NCI-H2196 treated with DMSO at 0.1 percent for 48 hours (cell line): ENCODE measurements at regions not wholly inside any gene's neighbourhood (a gene's known extent, or its start where the extent isn't known, plus 50 kb on each side); places are given as distances from the start of the nearest gene placed in this dataset.

Experiments
- DNase-seq: peaks from one replicate; lab custom pipeline; 2025; ENCODE audit not compliant: unreplicated experiment; lab: John Stamatoyannopoulos, UW

GRCh38 chr9:89892920-89893319, 288.1 kb downstream of the GADD45G start:
- DNase-seq, result no peak

- DNase-seq, result no peak
Observed at GRCh38 chr9:89893886-89894285, 289.1 kb downstream of the GADD45G start.

- DNase-seq, result no peak
Observed at GRCh38 chr9:89896806-89897340, 292.1 kb downstream of the GADD45G start.

- DNase-seq, result no peak
Observed at GRCh38 chr9:89899573-89899972, 294.8 kb downstream of the GADD45G start.

GRCh38 chr9:89901920-89902319, 297.1 kb downstream of the GADD45G start:
- DNase-seq, result no peak

- no peak for DNase-seq
Observed at GRCh38 chr9:89902450-89903140, 297.8 kb downstream of the GADD45G start.

GRCh38 chr9:89903141-89903475, 298.3 kb downstream of the GADD45G start:
- no peak for DNase-seq

GRCh38 chr9:89905606-89906338, 301.0 kb downstream of the GADD45G start:
- DNase-seq, result no peak

GRCh38 chr9:89911721-89912604, 307.2 kb downstream of the GADD45G start:
- DNase-seq, result no peak

- DNase-seq, result no peak
Observed at GRCh38 chr9:89912605-89912953, 307.8 kb downstream of the GADD45G start.

GRCh38 chr9:89915187-89915586, 310.4 kb downstream of the GADD45G start:
- no peak for DNase-seq

GRCh38 chr9:89916001-89916597, 311.3 kb downstream of the GADD45G start:
- no peak for DNase-seq

GRCh38 chr9:89917861-89918260, 313.0 kb downstream of the GADD45G start:
- no peak for DNase-seq

- no peak for DNase-seq
Observed at GRCh38 chr9:89919171-89919681, 314.4 kb downstream of the GADD45G start.

- DNase-seq, result no peak
Observed at GRCh38 chr9:89920131-89920530, 315.3 kb downstream of the GADD45G start.

- no peak for DNase-seq
Observed at GRCh38 chr9:89920951-89921350, 316.1 kb downstream of the GADD45G start.

- DNase-seq, result no peak
Observed at GRCh38 chr9:89922099-89922498, 317.3 kb downstream of the GADD45G start.

GRCh38 chr9:89923174-89923573, 318.4 kb downstream of the GADD45G start:
- no peak for DNase-seq

GRCh38 chr9:89923961-89924504, 319.2 kb downstream of the GADD45G start:
- no peak for DNase-seq

GRCh38 chr9:89924611-89925010, 319.8 kb downstream of the GADD45G start:
- DNase-seq, result no peak

- DNase-seq, result no peak
Observed at GRCh38 chr9:89926167-89926566, 321.4 kb downstream of the GADD45G start.
